GM12878 (cell line): ENCODE measurements at regions not wholly inside any gene's neighbourhood (a gene's known extent, or its start where the extent isn't known, plus 50 kb on each side); places are given as distances from the start of the nearest gene placed in this dataset.

ENCODE experiments used
- ATAC-seq: fragments of 200-7000 bp; cut with Tn5 transposase; 3 replicates; pipeline ENCODE4 v1.9.1; 2020; ENCODE audit warnings: mild to moderate bottlenecking, moderate library complexity
- BruUV-seq: library from RNA; stranded (reverse); fragments of 400-500 nt; replicated peaks from 2 replicates; lab custom pipeline; 2021; lab: Mats Ljungman, UMichigan
- CTCF ChIA-PET: fragments of 300-600 bp; sonication (Branson Sonifier 250); formaldehyde crosslinking; extraction: SDS; loops from one replicate; lab custom pipeline; 2021; ENCODE audit warnings: inconsistent platforms; lab: Yijun Ruan, JAX
- POLR2A ChIA-PET: fragments of 350-600 bp; formaldehyde crosslinking; extraction: SDS; loops from one replicate; lab custom pipeline; 2021; ENCODE audit warnings: inconsistent platforms; lab: Charles Lee
- RAD21 ChIA-PET: fragments of 300-600 bp; sonication (Branson Sonifier 250); formaldehyde crosslinking; loops from one replicate; lab custom pipeline; 2023; ENCODE audit warnings: antibody characterized with exemption; ENCODE audit not compliant: unreplicated experiment; lab: Charles Lee
- SMC1A ChIA-PET: fragments of 300-600 bp; sonication (Branson Sonifier 250); formaldehyde crosslinking; loops from one replicate; lab custom pipeline; 2023; ENCODE audit not compliant: unreplicated experiment, uncharacterized antibody; lab: Charles Lee
- DNase-seq: peaks from one replicate; pipeline ENCODE4 v3.0.0-alpha.2; 2011; ENCODE audit warnings: low read depth, low spot score
- FAIRE-seq: peaks from 3 replicates; lab custom pipeline; 2011; peaks lifted over from hg19 to GRCh38; lab: Jason Lieb, UNC
- H2AFZ ChIP-seq: 2 replicates; pipeline ENCODE4 v1.6.0; 2011; ENCODE audit warnings: low read depth, low read length, control low read depth; ENCODE audit not compliant: control insufficient read depth
- H3K27ac ChIP-seq: 2 replicates; pipeline ENCODE4 v1.5.1; 2011; ENCODE audit warnings: control low read depth; ENCODE audit not compliant: control insufficient read depth, insufficient read depth
- H3K27me3 ChIP-seq, 2 experiments: replicated peaks in 1 of 2; 2 replicates each; pipeline versions ENCODE4 v1.6.0 to v1.6.1; 2011; ENCODE audit warnings: low read length in 1 of 2; ENCODE audit not compliant: control insufficient read depth in 2 of 2, insufficient read depth in 2 of 2
- H3K36me3 ChIP-seq, 2 experiments: 2 replicates each; pipeline ENCODE4 v1.5.1; 2011; ENCODE audit warnings: low read length in 1 of 2; ENCODE audit not compliant: control insufficient read depth in 2 of 2, insufficient read depth in 2 of 2
- H3K4me1 ChIP-seq: 2 replicates; pipeline ENCODE4 v1.6.1; 2011; ENCODE audit warnings: mild to moderate bottlenecking, low read length, moderate library complexity, mixed read lengths; ENCODE audit not compliant: control insufficient read depth, insufficient read depth
- H3K4me2 ChIP-seq: 2 replicates; pipeline ENCODE4 v1.6.0; 2011; ENCODE audit warnings: control low read depth; ENCODE audit not compliant: control insufficient read depth, insufficient read depth
- H3K4me3 ChIP-seq: fragments of 200-600 bp; sonication (generic); 2 replicates; pipeline ENCODE4 v1.5.1; 2016
- H3K79me2 ChIP-seq: 2 replicates; pipeline ENCODE4 v1.6.0; 2011; ENCODE audit warnings: low read length; ENCODE audit not compliant: control insufficient read depth, insufficient read depth
- H3K9ac ChIP-seq: 2 replicates; pipeline ENCODE4 v1.8.0; 2011; ENCODE audit warnings: low read length, control low read depth, mixed read lengths; ENCODE audit not compliant: control insufficient read depth, insufficient read depth
- H3K9me3 ChIP-seq: replicated peaks from 3 replicates; pipeline ENCODE4 v1.5.1; 2011; ENCODE audit warnings: mild to moderate bottlenecking, low read length; ENCODE audit not compliant: control insufficient read depth, insufficient read depth
- H4K20me1 ChIP-seq: 2 replicates; pipeline ENCODE4 v1.6.0; 2011; ENCODE audit not compliant: control insufficient read depth, insufficient read depth
- DPF2 ChIP-seq: fragments of 450-650 bp; IDR thresholded peaks from 2 replicates; pipeline ENCODE4 v1.6.1; 2017; ENCODE audit warnings: mild to moderate bottlenecking
- E4F1 ChIP-seq: fragments of 450-650 bp; IDR thresholded peaks from 2 replicates; pipeline ENCODE4 v1.6.1; 2018; ENCODE audit warnings: borderline replicate concordance, mild to moderate bottlenecking; ENCODE audit not compliant: partially characterized antibody
- IRF5 ChIP-seq: fragments of 450-650 bp; IDR thresholded peaks from 2 replicates; pipeline ENCODE4 v1.6.1; 2017; ENCODE audit warnings: borderline replicate concordance
- MYB ChIP-seq: fragments of 150-350 bp; IDR thresholded peaks from 2 replicates; pipeline ENCODE4 v1.6.1; 2014; ENCODE audit warnings: mild to moderate bottlenecking, low read depth, low read length, borderline replicate concordance
- NFYA ChIP-seq: IDR thresholded peaks from 2 replicates; pipeline ENCODE4 v1.6.1; 2011; ENCODE audit warnings: low read depth, mild to moderate bottlenecking, low read length, improper control_type of control experiment, borderline replicate concordance
- REST ChIP-seq: IDR thresholded peaks from 2 replicates; pipeline ENCODE4 v1.6.1; 2012; ENCODE audit warnings: mild to moderate bottlenecking, low read depth, low read length
- RFX5 ChIP-seq: IDR thresholded peaks from 2 replicates; pipeline ENCODE4 v1.6.1; 2011; ENCODE audit warnings: low read depth, low read length, improper control_type of control experiment
- SKIL ChIP-seq: fragments of 450-650 bp; IDR thresholded peaks from 2 replicates; pipeline ENCODE4 v1.6.1; 2017; ENCODE audit warnings: mild to moderate bottlenecking, low read depth, inconsistent platforms; ENCODE audit not compliant: poor library complexity, severe bottlenecking
- WGBS: methylation state at CpG from one replicate; pipeline ENCODE4 v1.1.6; 2016; ENCODE audit warnings: low lambda C conversion rate; ENCODE audit not compliant: insufficient replicate concordance, insufficient coverage; ENCODE audit errors: missing lambda C conversion rate; 5-methylcytosine and 5-hydroxymethylcytosine counted together
- in situ Hi-C: fragments of 300-500 bp; cut with MboI; formaldehyde crosslinking; loops from 9 replicates; pipeline ENCODE4 v1.14.3; 2018; ENCODE audit warnings: mixed read lengths
- intact Hi-C: fragments of 100-400 bp; cut with micrococcal nuclease; formaldehyde crosslinking; loops from one replicate; pipeline ENCODE4 v1.14.2; 2022; ENCODE audit not compliant: unreplicated experiment

GRCh38 chr2:163852616-163853015 lies 116.8 kb upstream of the FIGN start (continued):
- no peak for TF ChIP-seq IRF5

GRCh38 chr2:163849756-163850435 lies 114.1 kb upstream of the FIGN start:
- CTCF ChIA-PET: no interaction called here
- SMC1A ChIA-PET: no interaction called here
- H2AFZ ChIP-seq: no peak overlapping the region
- ATAC-seq (no peak), FAIRE-seq (no peak), DNase-seq (no peak)
- intact Hi-C loops: no loop called here
- POLR2A ChIA-PET: no interaction called here
- H3K36me3 ChIP-seq: no peaks in the 10 kb centered on the region
- no peak overlapping the region for H3K4me2 ChIP-seq
- BruUV-seq: no TSS peak
- no peaks in the 10 kb centered on the region for H3K4me1 ChIP-seq
- H3K27me3 ChIP-seq: no peaks in the 10 kb centered on the region
- 23% methylated on average over 3 of the region's 3 CpGs for WGBS
- RAD21 ChIA-PET: interaction anchor here (0.7 kb wide), 1 partner anchor 32 kb away, joined by 3 read pairs; no protein-coding TSS in a partner anchor
- H3K9ac ChIP-seq: no peak overlapping the region
- in situ Hi-C loops: no loop called here
- no peak overlapping the region for H3K4me3 ChIP-seq
- no peaks in the 10 kb centered on the region for H3K9me3 ChIP-seq
- no peaks in the 10 kb centered on the region for H4K20me1 ChIP-seq
- H3K27ac ChIP-seq: no peak overlapping the region
- H3K79me2 ChIP-seq: no peaks in the 10 kb centered on the region
- TF ChIP-seq DPF2 (no peak), REST (no peak), RFX5 (no peak), E4F1 (no peak), SKIL (no peak), NFYA (no peak), MYB (no peak)
